ENCODE measurements at regions not wholly inside any gene's neighbourhood (a gene's known extent, or its start where the extent isn't known, plus 50 kb on each side); places are given as distances from the start of the nearest gene placed in this dataset.

- TF ChIP-seq CTCF (IDR thresholded peaks at IDR 0.05; ENCODE audit: borderline replicate concordance), result no peak
- Histone ChIP-seq H3K4me1 (no peaks in the 10 kb centered on the region), H3K27me3 (ENCODE audit: low read depth) (no peaks in the 10 kb centered on the region), H3K27ac (replicated peaks) (no peak overlapping the region), H3K36me3 (no peaks in the 10 kb centered on the region), H3K4me3 (no peak overlapping the region), H3K9me3 (replicated peaks) (no peaks in the 10 kb centered on the region)
- no peak for DNase-seq
- intact Hi-C loops (cut with micrococcal nuclease), result no loop called here
These were observed 412.1 kb upstream of the CDH2 start for GRCh38 chr18:28588884-28589549.

GRCh38 chr18:28584731-28585130 lies 407.8 kb upstream of the CDH2 start:
- TF ChIP-seq CTCF (IDR thresholded peaks at IDR 0.05; ENCODE audit: borderline replicate concordance), result no peak
- no peak for DNase-seq
- no peak overlapping the region for H3K27ac ChIP-seq (replicated peaks)
- no peaks in the 10 kb centered on the region for H3K9me3 ChIP-seq (replicated peaks)
- no peaks in the 10 kb centered on the region for H3K27me3 ChIP-seq (ENCODE audit: low read depth)
- no peaks in the 10 kb centered on the region for H3K4me1 ChIP-seq
- no peaks in the 10 kb centered on the region for H3K36me3 ChIP-seq
- H3K4me3 ChIP-seq, result no peak overlapping the region
- intact Hi-C loops (cut with micrococcal nuclease), result no loop called here

GRCh38 chr18:28582724-28583123 lies 405.8 kb upstream of the CDH2 start:
- TF ChIP-seq CTCF (IDR thresholded peaks at IDR 0.05; ENCODE audit: borderline replicate concordance), result no peak
- H3K9me3 ChIP-seq (replicated peaks), result no peaks in the 10 kb centered on the region
- H3K27me3 ChIP-seq (ENCODE audit: low read depth), result no peaks in the 10 kb centered on the region
- H3K36me3 ChIP-seq, result no peaks in the 10 kb centered on the region
- H3K4me1 ChIP-seq, result no peaks in the 10 kb centered on the region
- H3K4me3 ChIP-seq, result no peak overlapping the region
- intact Hi-C loops (cut with micrococcal nuclease), result no loop called here
- no peak for DNase-seq
- no peak overlapping the region for H3K27ac ChIP-seq (replicated peaks)

GRCh38 chr18:28581521-28582071 lies 404.7 kb upstream of the CDH2 start:
- no peaks in the 10 kb centered on the region for H3K4me1 ChIP-seq
- H3K4me3 ChIP-seq, result no peak overlapping the region

GRCh38 chr18:28576941-28577340 lies 400.0 kb upstream of the CDH2 start:
- no peak for TF ChIP-seq CTCF (IDR thresholded peaks at IDR 0.05; ENCODE audit: borderline replicate concordance)
- intact Hi-C loops (cut with micrococcal nuclease), result no loop called here

More at GRCh38 chr18:28581521-28582071, 404.7 kb upstream of the CDH2 start:
- TF ChIP-seq CTCF (IDR thresholded peaks at IDR 0.05; ENCODE audit: borderline replicate concordance), result no peak
- no peaks in the 10 kb centered on the region for H3K9me3 ChIP-seq (replicated peaks)
- no peaks in the 10 kb centered on the region for H3K36me3 ChIP-seq
- H3K27ac ChIP-seq (replicated peaks), result no peak overlapping the region
- intact Hi-C loops (cut with micrococcal nuclease), result no loop called here
- DNase-seq, result no peak
- no peaks in the 10 kb centered on the region for H3K27me3 ChIP-seq (ENCODE audit: low read depth)

More at GRCh38 chr18:28576941-28577340, 400.0 kb upstream of the CDH2 start:
- Histone ChIP-seq H3K9me3 (replicated peaks) (no peaks in the 10 kb centered on the region), H3K36me3 (no peaks in the 10 kb centered on the region), H3K27me3 (ENCODE audit: low read depth) (no peaks in the 10 kb centered on the region), H3K4me3 (no peak overlapping the region), H3K4me1 (no peaks in the 10 kb centered on the region), H3K27ac (replicated peaks) (no peak overlapping the region)
- no peak for DNase-seq
